ENCODE measurements at regions not wholly inside any gene's neighbourhood (a gene's known extent, or its start where the extent isn't known, plus 50 kb on each side); places are given as distances from the start of the nearest gene placed in this dataset.

DNA sequence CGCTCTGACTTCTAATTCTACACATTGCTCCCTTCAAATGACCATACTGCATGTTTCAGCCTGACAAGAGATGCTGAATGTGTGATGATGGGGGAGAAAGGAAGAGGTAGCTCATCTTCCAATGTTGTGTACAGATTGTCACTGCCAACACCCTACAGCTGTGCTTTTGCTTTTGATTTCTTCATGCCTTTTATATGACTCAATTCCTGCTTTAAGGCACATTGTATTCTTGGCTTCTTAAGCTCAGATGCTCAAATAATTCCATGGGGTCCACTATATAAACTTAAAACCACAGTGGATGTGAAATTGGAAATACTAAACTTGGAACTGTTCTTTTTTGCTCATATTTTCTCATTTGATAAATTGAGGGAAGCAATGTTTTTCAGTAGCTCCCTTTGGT, 183.2 kb upstream of the WDFY3 start:
- TF ChIP-seq, protein P1, sequence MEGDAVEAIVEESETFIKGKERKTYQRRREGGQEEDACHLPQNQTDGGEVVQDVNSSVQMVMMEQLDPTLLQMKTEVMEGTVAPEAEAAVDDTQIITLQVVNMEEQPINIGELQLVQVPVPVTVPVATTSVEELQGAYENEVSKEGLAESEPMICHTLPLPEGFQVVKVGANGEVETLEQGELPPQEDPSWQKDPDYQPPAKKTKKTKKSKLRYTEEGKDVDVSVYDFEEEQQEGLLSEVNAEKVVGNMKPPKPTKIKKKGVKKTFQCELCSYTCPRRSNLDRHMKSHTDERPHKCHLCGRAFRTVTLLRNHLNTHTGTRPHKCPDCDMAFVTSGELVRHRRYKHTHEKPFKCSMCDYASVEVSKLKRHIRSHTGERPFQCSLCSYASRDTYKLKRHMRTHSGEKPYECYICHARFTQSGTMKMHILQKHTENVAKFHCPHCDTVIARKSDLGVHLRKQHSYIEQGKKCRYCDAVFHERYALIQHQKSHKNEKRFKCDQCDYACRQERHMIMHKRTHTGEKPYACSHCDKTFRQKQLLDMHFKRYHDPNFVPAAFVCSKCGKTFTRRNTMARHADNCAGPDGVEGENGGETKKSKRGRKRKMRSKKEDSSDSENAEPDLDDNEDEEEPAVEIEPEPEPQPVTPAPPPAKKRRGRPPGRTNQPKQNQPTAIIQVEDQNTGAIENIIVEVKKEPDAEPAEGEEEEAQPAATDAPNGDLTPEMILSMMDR (IDR thresholded peaks at IDR 0.05), result no peak
- TF ChIP-seq POLR2A (IDR thresholded peaks at IDR 0.05), result no peak
